ENCODE measurements at regions not wholly inside any gene's neighbourhood (a gene's known extent, or its start where the extent isn't known, plus 50 kb on each side); places are given as distances from the start of the nearest gene placed in this dataset.

- no peak overlapping the region for H3K4me3 ChIP-seq (ENCODE audit: low read depth, low read length)
- no peak for DNase-seq (ENCODE audit: low read depth)
- TF ChIP-seq, protein P1, sequence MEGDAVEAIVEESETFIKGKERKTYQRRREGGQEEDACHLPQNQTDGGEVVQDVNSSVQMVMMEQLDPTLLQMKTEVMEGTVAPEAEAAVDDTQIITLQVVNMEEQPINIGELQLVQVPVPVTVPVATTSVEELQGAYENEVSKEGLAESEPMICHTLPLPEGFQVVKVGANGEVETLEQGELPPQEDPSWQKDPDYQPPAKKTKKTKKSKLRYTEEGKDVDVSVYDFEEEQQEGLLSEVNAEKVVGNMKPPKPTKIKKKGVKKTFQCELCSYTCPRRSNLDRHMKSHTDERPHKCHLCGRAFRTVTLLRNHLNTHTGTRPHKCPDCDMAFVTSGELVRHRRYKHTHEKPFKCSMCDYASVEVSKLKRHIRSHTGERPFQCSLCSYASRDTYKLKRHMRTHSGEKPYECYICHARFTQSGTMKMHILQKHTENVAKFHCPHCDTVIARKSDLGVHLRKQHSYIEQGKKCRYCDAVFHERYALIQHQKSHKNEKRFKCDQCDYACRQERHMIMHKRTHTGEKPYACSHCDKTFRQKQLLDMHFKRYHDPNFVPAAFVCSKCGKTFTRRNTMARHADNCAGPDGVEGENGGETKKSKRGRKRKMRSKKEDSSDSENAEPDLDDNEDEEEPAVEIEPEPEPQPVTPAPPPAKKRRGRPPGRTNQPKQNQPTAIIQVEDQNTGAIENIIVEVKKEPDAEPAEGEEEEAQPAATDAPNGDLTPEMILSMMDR (IDR thresholded peaks at IDR 0.05; ENCODE audit: control insufficient read depth, extremely low read depth, insufficient read depth): peak; percentile 19
These were observed 85.1 kb downstream of the TMEM30B start for GRCh38 chr14:61196034-61196433.

GRCh38 chr14:61193476-61193875 lies 87.7 kb downstream of the TMEM30B start:
- TF ChIP-seq, protein P1 (IDR thresholded peaks at IDR 0.05; ENCODE audit: control insufficient read depth, extremely low read depth, insufficient read depth): no peak
- no peak for DNase-seq (ENCODE audit: low read depth)
- no peak overlapping the region for H3K4me3 ChIP-seq (ENCODE audit: low read depth, low read length)

DNA sequence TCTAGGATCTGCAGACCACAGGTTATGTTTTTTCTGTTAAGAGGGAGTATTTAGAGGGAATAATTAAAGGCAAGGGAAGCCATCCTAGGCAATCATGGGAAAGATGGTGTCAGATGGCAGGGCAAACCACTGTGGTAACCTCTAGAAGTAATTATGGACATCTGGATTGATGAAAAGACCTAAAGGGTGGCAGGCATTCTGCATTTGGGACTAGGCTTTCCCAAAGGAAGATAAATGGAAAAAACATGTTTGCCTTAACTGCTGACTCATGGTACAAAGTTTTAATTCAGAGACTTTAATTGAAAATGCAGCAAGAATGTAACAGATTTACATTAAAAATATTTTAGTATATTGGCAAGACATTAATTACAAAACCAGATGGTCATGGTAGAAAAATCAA lies 88.1 kb downstream of the TMEM30B start:
- no peak overlapping the region for H3K4me3 ChIP-seq (ENCODE audit: low read depth, low read length)
- TF ChIP-seq, protein P1 (IDR thresholded peaks at IDR 0.05; ENCODE audit: control insufficient read depth, extremely low read depth, insufficient read depth): no peak
- DNase-seq (ENCODE audit: low read depth): no peak

DNA sequence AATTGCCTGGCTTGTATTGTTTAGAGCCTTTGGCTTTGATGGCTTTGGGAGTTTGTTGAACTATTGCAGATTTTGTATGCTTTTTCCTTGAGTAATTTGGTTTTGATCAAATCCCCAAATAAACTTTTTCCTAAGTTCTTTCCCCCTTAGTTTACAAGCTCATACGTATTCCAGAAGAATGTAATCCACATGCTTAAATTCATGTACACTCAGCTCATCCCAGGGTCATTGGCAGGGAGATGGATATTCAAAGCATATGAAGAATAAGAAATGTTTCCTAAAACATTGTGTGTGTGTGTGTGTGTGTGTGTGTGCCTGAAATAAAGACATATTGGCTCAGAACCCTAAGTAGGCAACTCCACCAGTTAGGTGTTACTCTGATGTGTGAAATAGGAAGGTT lies 89.4 kb downstream of the TMEM30B start:
- H3K4me3 ChIP-seq (ENCODE audit: low read depth, low read length): no peak overlapping the region
- DNase-seq (ENCODE audit: low read depth): no peak
- TF ChIP-seq, protein P1 (IDR thresholded peaks at IDR 0.05; ENCODE audit: control insufficient read depth, extremely low read depth, insufficient read depth): no peak

DNA sequence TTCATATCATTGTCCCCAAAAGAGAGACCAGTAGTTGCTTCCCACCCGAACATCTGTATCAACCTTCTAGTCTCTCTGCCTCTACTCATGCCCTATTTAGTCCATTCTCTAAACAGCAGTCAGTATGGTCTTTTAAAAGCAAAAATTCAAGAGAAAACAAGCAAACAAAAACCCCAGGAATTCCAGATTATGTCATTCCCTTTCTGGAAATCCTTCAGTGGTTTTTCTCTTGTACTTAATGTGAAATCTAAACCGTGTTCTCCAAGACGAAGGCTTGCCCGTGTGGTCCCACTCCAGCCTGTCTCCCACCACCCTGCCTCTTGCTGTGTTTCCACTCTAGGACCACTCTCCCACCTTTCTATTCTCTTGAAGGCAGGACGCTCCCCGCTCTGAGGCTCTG lies 90.8 kb downstream of the TMEM30B start:
- TF ChIP-seq, protein P1 (IDR thresholded peaks at IDR 0.05; ENCODE audit: control insufficient read depth, extremely low read depth, insufficient read depth): no peak
- H3K4me3 ChIP-seq (ENCODE audit: low read depth, low read length): no peak overlapping the region
- DNase-seq (ENCODE audit: low read depth): no peak

GRCh38 chr14:61188978-61189808 lies 91.9 kb downstream of the TMEM30B start:
- no peak overlapping the region for H3K4me3 ChIP-seq (ENCODE audit: low read depth, low read length)
- TF ChIP-seq, protein P1 (IDR thresholded peaks at IDR 0.05; ENCODE audit: control insufficient read depth, extremely low read depth, insufficient read depth): no peak
- DNase-seq (ENCODE audit: low read depth): no peak

DNA sequence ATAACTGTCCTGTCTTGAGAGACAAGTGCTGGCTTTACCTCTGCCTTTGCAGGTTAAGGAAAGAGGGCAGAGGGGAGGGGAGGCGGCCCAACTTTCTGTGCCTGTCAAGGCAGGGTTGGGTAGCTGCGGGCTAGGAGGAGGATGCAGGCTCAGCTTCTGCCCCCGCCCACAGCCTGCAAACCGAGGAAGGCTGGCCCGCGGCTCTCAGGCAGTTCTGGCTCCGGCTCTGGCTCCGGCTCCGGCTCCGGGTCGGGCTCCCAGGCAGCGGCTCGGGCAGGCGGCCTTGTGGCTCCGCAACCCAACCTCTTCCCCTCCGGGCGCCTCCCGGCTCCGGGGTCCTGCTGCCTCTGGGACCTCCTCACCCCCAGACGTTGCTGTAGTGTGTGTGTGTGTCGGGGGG lies 92.9 kb downstream of the TMEM30B start:
- DNase-seq (ENCODE audit: low read depth): no peak
- TF ChIP-seq, protein P1 (IDR thresholded peaks at IDR 0.05; ENCODE audit: control insufficient read depth, extremely low read depth, insufficient read depth): no peak
- no peak overlapping the region for H3K4me3 ChIP-seq (ENCODE audit: low read depth, low read length)
